RPMI7951 (cell line): ENCODE measurements at regions not wholly inside any gene's neighbourhood (a gene's known extent, or its start where the extent isn't known, plus 50 kb on each side); places are given as distances from the start of the nearest gene placed in this dataset.
"Not testable (repeated sequence)": the region's sequence is repeated elsewhere in the genome, so short reads cannot be mapped to it uniquely, and the experiment has no call there.

ENCODE experiments used
- DNase-seq: peaks from one replicate; pipeline ENCODE4 v3.0.0-alpha.2; 2012; ENCODE audit warnings: low read depth

- DNase-seq = no peak
These were observed 574.7 kb upstream of the SEMA6A start for GRCh38 chr5:117149312-117149711.

- DNase-seq = no peak
These were observed 569.5 kb upstream of the SEMA6A start for GRCh38 chr5:117144086-117144485.

GRCh38 chr5:117143406-117143805, 568.8 kb upstream of the SEMA6A start:
- DNase-seq = no peak

GRCh38 chr5:117138523-117138922, 563.9 kb upstream of the SEMA6A start:
- no peak for DNase-seq

GRCh38 chr5:117135851-117136250, 561.2 kb upstream of the SEMA6A start:
- DNase-seq = no peak

GRCh38 chr5:117133198-117133597, 558.6 kb upstream of the SEMA6A start:
- DNase-seq = no peak

GRCh38 chr5:117131876-117132275, 557.3 kb upstream of the SEMA6A start:
- DNase-seq = peak; percentile 23

GRCh38 chr5:117131048-117131679, 556.5 kb upstream of the SEMA6A start:
- DNase-seq = no peak

GRCh38 chr5:117118499-117118898, 543.9 kb upstream of the SEMA6A start:
- DNase-seq = no peak

GRCh38 chr5:117117314-117117713, 542.7 kb upstream of the SEMA6A start:
- not testable (repeated sequence) for DNase-seq

GRCh38 chr5:117110548-117110947, 535.9 kb upstream of the SEMA6A start:
- no peak for DNase-seq

GRCh38 chr5:117107859-117108258, 533.2 kb upstream of the SEMA6A start:
- no peak for DNase-seq

GRCh38 chr5:117103703-117104102, 529.1 kb upstream of the SEMA6A start:
- peak; percentile 30 for DNase-seq

GRCh38 chr5:117102591-117102990, 528.0 kb upstream of the SEMA6A start:
- no peak for DNase-seq

GRCh38 chr5:117100176-117100575, 525.6 kb upstream of the SEMA6A start:
- no peak for DNase-seq

- no peak for DNase-seq
These were observed 523.5 kb upstream of the SEMA6A start for GRCh38 chr5:117098094-117098493.

GRCh38 chr5:117095346-117096332, 521.0 kb upstream of the SEMA6A start:
- no peak for DNase-seq

GRCh38 chr5:117094114-117094815, 519.6 kb upstream of the SEMA6A start:
- DNase-seq = no peak

GRCh38 chr5:117093653-117094052, 519.0 kb upstream of the SEMA6A start:
- no peak for DNase-seq

GRCh38 chr5:117089001-117089400, 514.4 kb upstream of the SEMA6A start:
- DNase-seq = no peak

- DNase-seq = no peak
These were observed 513.6 kb upstream of the SEMA6A start for GRCh38 chr5:117088176-117088575.

- DNase-seq = no peak
These were observed 509.4 kb upstream of the SEMA6A start for GRCh38 chr5:117084067-117084466.
